Tibial nerve (tissue), 3 donors: ENCODE measurements at regions not wholly inside any gene's neighbourhood (a gene's known extent, or its start where the extent isn't known, plus 50 kb on each side); places are given as distances from the start of the nearest gene placed in this dataset.

ENCODE experiments used
- POLR2A ChIP-seq, 2 donors: fragments of 450-650 bp; IDR thresholded peaks; one replicate each; pipeline ENCODE4 v1.6.1; 2017; ENCODE audit warnings: antibody characterized with exemption in 2 of 2, mild to moderate bottlenecking in 2 of 2, moderate library complexity in 2 of 2
- TF ChIP-seq, protein P1 (sequence below), 5 experiments: fragments of 200-600 bp in 3 of 5; fragments of 450-650 bp in 2 of 5; sonication (generic) in 3 of 5; IDR thresholded peaks; one replicate each; pipeline ENCODE4 v1.5.1; 2016 to 2019; ENCODE audit warnings: antibody characterized with exemption in 5 of 5, mild to moderate bottlenecking in 3 of 5, moderate library complexity in 2 of 5

DNA sequence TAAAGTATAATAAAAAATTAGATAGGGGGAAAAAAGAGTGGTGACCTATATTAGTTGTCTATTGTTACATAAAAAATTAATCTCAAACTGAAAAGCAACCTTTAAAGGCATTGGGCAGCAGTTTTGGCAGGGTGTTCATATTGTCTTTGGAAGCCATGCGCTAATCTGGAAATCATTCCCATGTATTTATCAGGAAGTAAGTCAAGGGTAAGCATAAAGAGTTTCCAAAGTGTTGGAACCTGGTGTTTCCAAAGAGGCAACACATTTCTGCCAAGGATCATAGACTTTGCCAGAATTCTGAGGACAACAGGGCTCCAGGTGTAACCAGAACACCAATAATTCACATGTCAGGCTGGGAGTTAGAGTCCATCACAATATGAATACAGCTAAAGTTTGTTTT lies 55.7 kb upstream of the EGFR start:
- TF ChIP-seq, protein P1, sequence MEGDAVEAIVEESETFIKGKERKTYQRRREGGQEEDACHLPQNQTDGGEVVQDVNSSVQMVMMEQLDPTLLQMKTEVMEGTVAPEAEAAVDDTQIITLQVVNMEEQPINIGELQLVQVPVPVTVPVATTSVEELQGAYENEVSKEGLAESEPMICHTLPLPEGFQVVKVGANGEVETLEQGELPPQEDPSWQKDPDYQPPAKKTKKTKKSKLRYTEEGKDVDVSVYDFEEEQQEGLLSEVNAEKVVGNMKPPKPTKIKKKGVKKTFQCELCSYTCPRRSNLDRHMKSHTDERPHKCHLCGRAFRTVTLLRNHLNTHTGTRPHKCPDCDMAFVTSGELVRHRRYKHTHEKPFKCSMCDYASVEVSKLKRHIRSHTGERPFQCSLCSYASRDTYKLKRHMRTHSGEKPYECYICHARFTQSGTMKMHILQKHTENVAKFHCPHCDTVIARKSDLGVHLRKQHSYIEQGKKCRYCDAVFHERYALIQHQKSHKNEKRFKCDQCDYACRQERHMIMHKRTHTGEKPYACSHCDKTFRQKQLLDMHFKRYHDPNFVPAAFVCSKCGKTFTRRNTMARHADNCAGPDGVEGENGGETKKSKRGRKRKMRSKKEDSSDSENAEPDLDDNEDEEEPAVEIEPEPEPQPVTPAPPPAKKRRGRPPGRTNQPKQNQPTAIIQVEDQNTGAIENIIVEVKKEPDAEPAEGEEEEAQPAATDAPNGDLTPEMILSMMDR (IDR thresholded peaks at IDR 0.05) = no peak
- no peak for TF ChIP-seq POLR2A (IDR thresholded peaks at IDR 0.05)
